NT2/D1 (cell line): ENCODE measurements at regions not wholly inside any gene's neighbourhood (a gene's known extent, or its start where the extent isn't known, plus 50 kb on each side); places are given as distances from the start of the nearest gene placed in this dataset.
"Not testable (repeated sequence)": the region's sequence is repeated elsewhere in the genome, so short reads cannot be mapped to it uniquely, and the experiment has no call there.

Experiments
- DNase-seq: peaks from one replicate; pipeline ENCODE4 v3.0.0-alpha.2; 2011; ENCODE audit warnings: low read depth, low spot score
- H3K27me3 ChIP-seq: 2 replicates; pipeline ENCODE4 v1.6.0; 2011; ENCODE audit warnings: mild to moderate bottlenecking; ENCODE audit not compliant: insufficient read length, insufficient read depth
- H3K36me3 ChIP-seq: 2 replicates; pipeline ENCODE4 v1.6.1; 2011; ENCODE audit warnings: mild to moderate bottlenecking, low read length, mixed read lengths; ENCODE audit not compliant: insufficient read depth, insufficient read length
- H3K4me1 ChIP-seq: 2 replicates; pipeline ENCODE4 v1.5.1; 2011; ENCODE audit not compliant: insufficient read depth, insufficient read length
- H3K4me3 ChIP-seq: 2 replicates; pipeline ENCODE4 v1.5.1; 2011; ENCODE audit warnings: low read depth; ENCODE audit not compliant: insufficient read length
- H3K9ac ChIP-seq: 2 replicates; pipeline ENCODE4 v1.6.0; 2011; ENCODE audit warnings: low read depth; ENCODE audit not compliant: insufficient read length
- H3K9me3 ChIP-seq: 2 replicates; pipeline ENCODE4 v1.5.1; 2011; ENCODE audit warnings: mild to moderate bottlenecking, low read length; ENCODE audit not compliant: insufficient read depth
- SUZ12 ChIP-seq: IDR thresholded peaks from 2 replicates; pipeline ENCODE4 v1.6.1; 2011; ENCODE audit not compliant: insufficient read length, insufficient read depth; ENCODE audit errors: extremely low read depth
- YY1 ChIP-seq: IDR thresholded peaks from 2 replicates; pipeline ENCODE4 v1.6.1; 2011; ENCODE audit not compliant: insufficient read length, insufficient read depth
- ZNF274 ChIP-seq: IDR thresholded peaks from 2 replicates; pipeline ENCODE4 v1.6.1; 2011; ENCODE audit warnings: mild to moderate bottlenecking, low read depth, low read length

- not testable (repeated sequence) for DNase-seq, H3K27me3 ChIP-seq, H3K36me3 ChIP-seq, H3K9me3 ChIP-seq, H3K9ac ChIP-seq, H3K4me1 ChIP-seq, H3K4me3 ChIP-seq
Measured at GRCh38 chrX:144134448-144135119, 250.7 kb downstream of the UBE2NL start.

GRCh38 chrX:144154474-144154873 is 270.6 kb downstream of the UBE2NL start:
- not testable (repeated sequence) for H3K9me3 ChIP-seq, H3K36me3 ChIP-seq, H3K4me1 ChIP-seq, H3K4me3 ChIP-seq, H3K9ac ChIP-seq, H3K27me3 ChIP-seq, DNase-seq

GRCh38 chrX:144185197-144185596 is 301.3 kb downstream of the UBE2NL start:
- not testable (repeated sequence) for H3K27me3 ChIP-seq, DNase-seq, H3K4me3 ChIP-seq, H3K4me1 ChIP-seq, H3K36me3 ChIP-seq, H3K9me3 ChIP-seq, H3K9ac ChIP-seq

GRCh38 chrX:144188489-144188888 is 304.6 kb downstream of the UBE2NL start:
- H3K4me1 ChIP-seq, H3K9me3 ChIP-seq, H3K9ac ChIP-seq, H3K4me3 ChIP-seq, H3K36me3 ChIP-seq, DNase-seq, H3K27me3 ChIP-seq: not testable (repeated sequence)

DNA sequence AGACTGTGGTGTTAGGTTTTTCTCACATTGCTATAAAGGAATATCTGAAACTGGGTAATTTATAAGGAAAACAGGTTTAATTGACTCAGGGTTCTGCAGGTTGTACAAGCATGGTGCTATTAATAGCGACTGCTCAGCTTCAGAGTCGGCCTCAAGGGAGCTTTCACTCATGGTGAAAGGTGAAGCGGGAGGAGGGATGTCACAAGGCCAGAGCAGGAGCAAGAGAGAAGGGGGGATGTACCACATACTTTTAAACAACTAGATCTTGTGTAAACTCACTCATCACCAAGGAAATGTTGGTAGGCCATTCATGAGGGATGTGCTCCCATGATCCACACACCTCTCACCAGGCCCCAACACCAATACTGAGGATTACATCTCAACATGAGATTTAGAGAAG is 313.2 kb downstream of the UBE2NL start:
- not testable (repeated sequence) for H3K36me3 ChIP-seq, H3K9me3 ChIP-seq, H3K9ac ChIP-seq, H3K4me3 ChIP-seq, H3K27me3 ChIP-seq, DNase-seq, H3K4me1 ChIP-seq

DNA sequence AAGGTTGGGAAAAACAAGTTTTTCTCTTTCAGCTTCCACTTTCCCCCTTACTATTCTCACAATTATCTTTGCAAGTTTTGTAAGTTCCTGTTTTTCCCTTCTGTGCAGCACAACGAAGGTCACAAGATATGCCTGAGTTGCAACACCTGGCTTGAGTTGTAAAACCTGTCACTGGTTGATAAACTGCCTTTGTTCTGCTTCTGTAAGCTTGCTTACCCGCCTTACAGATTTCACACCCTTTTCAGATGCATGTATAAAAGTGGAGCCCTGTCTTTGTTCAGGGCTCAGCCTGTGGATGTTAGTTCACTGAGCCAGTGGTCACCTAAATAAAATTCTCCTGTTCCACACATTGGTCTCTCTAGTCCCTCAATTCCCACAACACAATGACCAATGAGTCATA is 318.9 kb downstream of the UBE2NL start:
- not testable (repeated sequence) for H3K9ac ChIP-seq, H3K9me3 ChIP-seq, H3K36me3 ChIP-seq, H3K4me3 ChIP-seq, DNase-seq, H3K4me1 ChIP-seq, H3K27me3 ChIP-seq

GRCh38 chrX:144208360-144209024 is 324.6 kb downstream of the UBE2NL start:
- H3K27me3 ChIP-seq, H3K4me3 ChIP-seq, H3K4me1 ChIP-seq, DNase-seq, H3K36me3 ChIP-seq, H3K9ac ChIP-seq, H3K9me3 ChIP-seq: not testable (repeated sequence)

- Histone ChIP-seq H3K27me3 (no peaks in the 10 kb centered on the region), H3K36me3 (no peaks in the 10 kb centered on the region), H3K4me1 (no peaks in the 10 kb centered on the region), H3K9ac (no peak overlapping the region), H3K4me3 (no peak overlapping the region), H3K9me3 (no peaks in the 10 kb centered on the region)
- no peak for DNase-seq
- no peak for TF ChIP-seq YY1
- no peak for TF ChIP-seq ZNF274
- TF ChIP-seq SUZ12, result no peak
Measured at GRCh38 chrX:144214651-144215050, 330.8 kb downstream of the UBE2NL start.
